ENCODE measurements at regions not wholly inside any gene's neighbourhood (a gene's known extent, or its start where the extent isn't known, plus 50 kb on each side); places are given as distances from the start of the nearest gene placed in this dataset.

DNA sequence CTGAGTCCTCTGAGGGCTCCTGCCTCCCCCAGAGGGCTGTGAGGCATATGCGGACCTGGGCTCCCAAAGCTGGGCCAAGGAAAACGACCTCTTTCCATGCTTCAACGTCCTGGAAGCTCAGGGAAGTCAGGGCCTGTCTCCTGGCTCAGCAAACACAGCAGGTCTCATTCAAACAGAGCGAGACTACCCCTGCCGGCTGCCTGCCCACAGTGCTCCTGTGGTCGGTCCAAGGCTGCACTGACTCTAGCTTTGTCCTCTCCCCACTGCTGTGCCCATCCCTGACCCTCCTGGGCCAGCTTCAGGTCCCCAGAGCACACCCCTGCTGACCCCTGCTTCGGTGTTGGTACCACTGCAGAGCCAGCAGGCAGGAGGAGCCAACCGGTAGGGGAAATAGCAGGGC is 79.6 kb downstream of the PDCL3 start:
- no peak for TF ChIP-seq POLR2A (IDR thresholded peaks at IDR 0.05)
- TF ChIP-seq, protein P1, sequence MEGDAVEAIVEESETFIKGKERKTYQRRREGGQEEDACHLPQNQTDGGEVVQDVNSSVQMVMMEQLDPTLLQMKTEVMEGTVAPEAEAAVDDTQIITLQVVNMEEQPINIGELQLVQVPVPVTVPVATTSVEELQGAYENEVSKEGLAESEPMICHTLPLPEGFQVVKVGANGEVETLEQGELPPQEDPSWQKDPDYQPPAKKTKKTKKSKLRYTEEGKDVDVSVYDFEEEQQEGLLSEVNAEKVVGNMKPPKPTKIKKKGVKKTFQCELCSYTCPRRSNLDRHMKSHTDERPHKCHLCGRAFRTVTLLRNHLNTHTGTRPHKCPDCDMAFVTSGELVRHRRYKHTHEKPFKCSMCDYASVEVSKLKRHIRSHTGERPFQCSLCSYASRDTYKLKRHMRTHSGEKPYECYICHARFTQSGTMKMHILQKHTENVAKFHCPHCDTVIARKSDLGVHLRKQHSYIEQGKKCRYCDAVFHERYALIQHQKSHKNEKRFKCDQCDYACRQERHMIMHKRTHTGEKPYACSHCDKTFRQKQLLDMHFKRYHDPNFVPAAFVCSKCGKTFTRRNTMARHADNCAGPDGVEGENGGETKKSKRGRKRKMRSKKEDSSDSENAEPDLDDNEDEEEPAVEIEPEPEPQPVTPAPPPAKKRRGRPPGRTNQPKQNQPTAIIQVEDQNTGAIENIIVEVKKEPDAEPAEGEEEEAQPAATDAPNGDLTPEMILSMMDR (IDR thresholded peaks at IDR 0.05) = no peak
